LHCN-M2 (cell line): ENCODE measurements at regions not wholly inside any gene's neighbourhood (a gene's known extent, or its start where the extent isn't known, plus 50 kb on each side); places are given as distances from the start of the nearest gene placed in this dataset.
"Not testable (repeated sequence)": the region's sequence is repeated elsewhere in the genome, so short reads cannot be mapped to it uniquely, and the experiment has no call there.

Source experiments
- DNase-seq: peaks from one replicate; pipeline ENCODE4 v3.0.0-alpha.2; 2012; ENCODE audit warnings: low read depth

DNA sequence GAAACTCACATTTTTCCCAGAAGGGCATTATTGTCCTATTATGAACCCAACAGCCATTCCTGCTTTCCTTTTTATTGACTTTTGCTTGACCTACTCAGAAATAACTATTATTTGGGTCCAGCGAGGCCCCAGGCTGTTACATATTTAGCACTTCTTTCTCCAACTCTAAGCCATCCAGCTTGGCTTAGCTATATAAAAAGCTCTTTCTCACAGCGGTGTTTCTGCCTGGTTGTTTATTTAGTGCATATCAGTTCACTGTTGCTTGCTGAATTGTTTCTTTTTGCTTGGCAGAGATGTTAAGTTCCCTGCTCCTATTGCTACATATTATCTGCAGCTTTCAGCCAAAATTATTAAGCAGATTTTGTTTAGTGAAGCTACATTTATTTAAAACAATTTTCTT lies 1156.8 kb upstream of the SEMA6A start:
- DNase-seq: no peak

DNA sequence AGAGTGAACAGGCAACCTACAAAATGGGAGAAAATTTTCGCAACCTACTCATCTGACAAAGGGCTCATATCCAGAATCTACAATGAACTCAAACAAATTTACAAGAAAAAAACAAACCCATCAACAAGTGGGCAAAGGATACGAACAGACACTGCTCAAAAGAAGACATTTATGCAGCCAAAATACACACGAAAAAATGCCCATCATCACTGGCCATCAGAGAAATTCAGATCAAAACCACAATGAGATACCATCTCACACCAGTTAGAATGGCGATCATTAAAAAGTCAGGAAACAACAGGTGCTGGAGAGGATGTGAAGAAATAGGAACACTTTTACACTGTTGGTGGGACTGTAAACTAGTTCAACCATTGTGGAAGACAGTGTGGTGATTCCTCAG lies 1146.2 kb upstream of the SEMA6A start:
- not testable (repeated sequence) for DNase-seq

DNA sequence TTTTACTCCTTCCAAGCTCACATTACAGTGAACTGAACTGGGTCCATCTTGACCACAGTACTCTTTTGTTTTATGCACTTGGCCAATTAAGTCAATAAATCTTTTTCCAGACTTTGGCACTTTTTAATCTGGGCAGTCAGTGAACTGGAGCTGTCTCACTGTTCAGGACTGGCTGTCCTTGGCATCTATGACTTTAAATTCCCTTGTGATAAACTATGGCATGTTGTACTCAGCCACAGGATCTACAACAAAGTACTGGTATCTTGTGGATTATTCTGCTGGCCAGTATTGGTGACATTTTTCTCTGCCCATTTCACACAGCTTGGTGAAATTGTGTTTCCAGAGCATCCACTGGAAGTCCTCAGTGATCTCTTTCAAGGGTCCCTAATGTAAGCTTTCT lies 1144.8 kb upstream of the SEMA6A start:
- no peak for DNase-seq

DNA sequence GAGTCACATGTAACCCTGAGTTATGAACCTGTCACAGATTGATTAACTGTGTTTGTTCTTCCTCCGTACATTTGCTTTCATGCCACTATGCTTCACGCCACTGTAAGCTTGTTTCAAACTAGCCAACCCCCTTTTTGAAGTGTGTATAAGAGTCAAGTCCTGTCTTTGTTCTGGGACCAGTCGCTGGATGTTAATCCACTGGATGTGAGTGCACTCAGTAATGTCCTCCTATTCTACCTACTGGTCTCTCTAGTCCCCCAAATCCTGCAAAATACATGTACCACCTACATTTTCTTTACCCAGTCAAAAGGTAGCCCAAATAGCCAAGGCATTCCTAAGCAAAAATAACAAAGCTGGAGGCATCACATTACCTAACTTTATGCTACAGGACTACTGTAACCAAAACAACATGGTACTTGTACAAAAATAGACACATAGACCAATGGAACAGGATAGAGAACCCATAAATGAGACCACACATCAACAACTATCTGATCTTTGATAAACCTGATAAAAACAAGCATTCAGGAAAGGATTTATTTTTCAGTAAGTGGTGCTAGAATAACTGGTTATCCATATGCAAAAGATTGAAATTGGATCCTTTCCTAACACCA lies 1139.1 kb upstream of the SEMA6A start:
- peak; percentile 17 for DNase-seq

DNA sequence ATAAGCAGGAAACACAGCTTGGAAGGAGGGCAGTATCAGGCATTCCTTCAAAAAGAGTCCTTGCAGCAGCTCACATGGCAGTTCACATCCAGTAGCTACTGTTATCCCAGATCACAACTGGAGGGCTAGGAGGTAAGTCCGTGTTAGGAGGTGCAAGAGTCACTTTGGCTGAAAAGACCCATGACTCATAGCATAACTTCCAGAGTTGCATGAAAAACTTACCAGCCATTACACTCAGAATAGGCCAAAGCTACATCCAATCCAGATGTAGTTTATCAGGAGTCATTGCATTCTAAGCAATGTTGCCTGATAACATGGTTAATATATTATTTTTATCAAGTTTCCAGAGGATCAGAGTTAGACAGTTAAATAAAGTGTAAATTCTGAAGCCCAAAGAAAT lies 1126.4 kb upstream of the SEMA6A start:
- peak; percentile 25 for DNase-seq

DNA sequence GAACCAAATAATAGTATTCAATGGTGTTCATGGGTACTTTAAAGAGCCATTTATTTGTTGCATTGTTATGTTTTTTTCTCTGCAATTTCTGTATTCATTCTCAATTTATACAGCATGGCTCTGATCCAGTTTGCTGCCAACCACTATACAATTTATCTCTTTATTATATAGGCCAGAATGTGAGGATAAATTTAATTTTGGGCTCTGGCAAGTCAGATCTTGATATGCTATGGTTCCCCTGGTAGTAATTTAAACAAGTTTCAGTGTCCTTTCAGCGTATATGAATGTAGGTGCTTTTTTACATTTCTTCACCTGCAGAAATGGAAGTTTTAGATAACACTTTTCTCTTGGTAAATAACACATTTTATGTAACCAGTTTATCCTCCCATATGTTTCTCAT lies 1118.0 kb upstream of the SEMA6A start:
- DNase-seq: no peak

DNA sequence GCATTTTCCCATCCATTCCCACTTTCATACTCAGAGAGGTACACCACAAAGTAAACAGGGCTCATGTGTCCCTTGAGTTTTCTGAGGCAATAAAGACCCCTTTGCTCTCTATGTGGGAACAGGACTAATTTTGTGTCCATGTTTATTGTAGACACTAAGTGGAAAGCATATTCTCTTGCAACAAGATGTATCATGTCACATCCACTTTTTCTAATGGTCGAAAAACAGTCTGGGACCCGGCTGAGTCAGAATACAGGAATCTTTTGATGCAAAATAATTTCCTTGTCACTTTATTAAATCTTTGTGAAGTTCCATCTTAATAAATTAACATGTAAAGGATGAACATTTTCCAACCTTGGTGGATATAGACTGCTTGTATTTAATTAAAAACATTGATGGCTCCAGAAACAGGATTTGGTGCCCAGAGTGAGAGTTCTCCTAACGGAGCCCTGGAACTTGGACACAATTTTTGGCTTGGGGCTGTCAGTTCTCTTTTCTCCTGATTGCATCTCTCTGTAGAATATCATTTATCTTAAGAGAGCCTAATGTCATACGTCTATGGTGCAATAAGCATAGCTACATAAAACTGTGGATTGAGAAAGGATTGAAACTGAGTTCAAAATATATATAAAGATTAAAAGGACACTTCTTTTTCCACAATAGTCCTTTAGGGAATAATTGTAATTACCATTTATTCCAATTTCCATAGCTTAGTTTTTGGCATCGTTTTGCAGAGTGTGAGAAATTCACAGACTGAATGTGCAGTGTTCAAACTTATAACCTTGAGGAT lies 1116.7 kb upstream of the SEMA6A start:
- peak; percentile 31 for DNase-seq

DNA sequence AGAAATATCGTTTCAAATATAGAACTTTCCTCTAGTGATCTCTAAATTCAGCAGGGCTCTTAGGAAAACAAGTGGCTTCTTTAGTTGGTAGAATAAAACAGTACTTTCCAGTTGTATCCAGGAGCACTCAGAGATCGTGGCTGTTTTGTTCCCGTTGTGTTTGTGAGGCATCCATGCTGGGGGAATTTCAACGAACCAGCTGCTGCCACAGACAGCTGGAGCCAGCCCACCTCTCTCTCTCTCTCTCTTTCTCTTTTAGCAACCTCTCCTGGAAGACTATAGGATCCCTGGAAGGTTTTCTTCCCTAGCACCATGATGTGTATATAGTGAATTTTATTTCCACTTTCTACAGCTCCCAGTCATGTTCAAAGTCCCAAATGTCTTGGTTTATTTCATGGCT lies 1116.0 kb upstream of the SEMA6A start:
- peak; percentile 51 for DNase-seq

DNA sequence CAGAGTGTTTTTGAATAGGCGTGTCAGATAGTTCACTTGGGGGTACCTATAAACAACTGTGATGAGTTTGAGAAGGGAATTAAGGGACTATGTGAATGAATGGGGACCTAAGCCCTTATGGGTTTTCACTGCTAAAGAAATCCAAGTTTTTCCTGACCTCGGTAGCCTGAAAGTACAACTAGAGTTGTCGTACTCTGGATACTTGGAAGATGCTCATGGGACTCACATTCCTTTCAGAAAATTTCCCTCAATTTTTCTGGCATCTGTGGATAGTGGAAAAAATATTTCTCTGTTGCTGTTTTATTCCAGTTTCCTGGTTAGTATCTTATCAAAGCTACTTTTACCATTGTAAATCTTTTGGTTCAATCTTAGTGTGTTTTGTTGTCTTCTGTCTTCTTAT lies 1112.3 kb upstream of the SEMA6A start:
- DNase-seq: no peak

DNA sequence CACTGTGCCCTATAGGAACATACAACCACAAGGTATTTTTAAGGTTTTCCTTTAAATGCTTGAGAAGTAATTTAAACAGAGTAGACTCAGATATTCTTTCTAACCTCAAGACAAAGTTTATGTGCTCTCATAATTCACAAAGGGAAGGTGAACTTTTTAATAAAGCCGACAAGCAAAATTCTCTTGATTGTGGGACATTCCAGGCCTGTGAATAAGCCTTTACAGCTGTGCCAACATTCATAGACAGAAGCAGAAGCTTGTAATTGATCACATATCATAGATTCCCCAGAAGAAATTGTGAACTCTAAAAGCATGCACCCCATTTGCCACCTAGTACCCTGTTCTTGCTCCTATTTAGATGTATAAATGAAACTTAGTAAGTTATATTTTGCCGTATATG lies 1107.8 kb upstream of the SEMA6A start:
- peak; percentile 76 for DNase-seq

DNA sequence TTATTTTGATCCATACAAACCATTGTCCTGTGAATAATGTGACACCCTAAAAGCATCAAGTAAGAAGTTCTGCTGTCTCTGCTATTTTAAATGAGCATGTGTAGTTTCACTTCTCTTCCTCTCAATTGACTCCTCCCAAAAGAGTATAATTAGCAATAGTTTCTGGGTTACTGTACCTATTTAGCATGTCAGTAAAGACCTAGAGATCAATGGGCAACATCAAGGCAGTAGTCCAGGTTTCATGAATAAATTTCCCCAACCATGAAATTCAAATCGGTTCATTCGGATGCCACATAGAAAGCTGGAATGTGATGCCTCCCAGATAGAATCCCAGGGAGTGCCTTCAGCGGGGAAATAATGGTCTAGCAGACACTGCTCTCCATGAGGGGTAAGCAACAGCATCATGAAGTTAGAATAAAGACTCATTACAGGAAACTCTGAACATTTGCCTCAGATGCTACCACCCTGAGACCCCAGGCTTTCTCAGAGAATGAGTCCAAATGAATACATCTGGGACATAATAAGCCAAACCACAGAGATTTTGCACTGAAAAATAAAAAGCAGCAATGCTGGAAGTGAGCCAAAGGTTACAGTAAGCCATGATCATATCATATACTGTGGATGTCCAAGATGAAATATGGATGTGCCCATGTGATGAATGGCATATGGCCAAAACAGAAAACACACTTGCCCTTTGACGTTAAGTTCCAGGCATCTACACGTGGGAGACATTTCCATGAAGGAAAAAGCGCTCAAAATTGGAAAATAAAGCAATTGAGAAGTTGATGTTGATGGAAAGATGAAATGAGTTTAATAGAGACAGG lies 1107.0 kb upstream of the SEMA6A start:
- DNase-seq: peak; percentile 49

DNA sequence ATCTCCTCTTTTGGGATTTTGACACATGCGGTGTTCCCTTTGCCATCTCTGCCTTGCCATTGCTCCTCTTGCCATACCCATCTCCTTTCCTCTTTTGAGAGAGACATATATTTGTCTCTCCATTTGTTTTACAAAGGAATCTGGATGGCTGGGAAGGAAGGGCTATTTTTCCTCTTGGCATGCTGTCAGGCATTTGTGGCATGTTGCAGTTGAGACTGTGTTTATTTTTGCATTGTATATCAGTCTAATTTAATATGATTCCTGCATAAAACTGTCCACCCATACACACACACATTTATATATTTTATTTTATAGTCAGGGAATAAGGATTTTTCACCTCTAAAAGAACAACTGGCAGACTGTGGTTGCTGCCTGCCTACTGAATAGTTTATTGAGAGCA lies 1105.8 kb upstream of the SEMA6A start:
- peak; percentile 49 for DNase-seq

DNA sequence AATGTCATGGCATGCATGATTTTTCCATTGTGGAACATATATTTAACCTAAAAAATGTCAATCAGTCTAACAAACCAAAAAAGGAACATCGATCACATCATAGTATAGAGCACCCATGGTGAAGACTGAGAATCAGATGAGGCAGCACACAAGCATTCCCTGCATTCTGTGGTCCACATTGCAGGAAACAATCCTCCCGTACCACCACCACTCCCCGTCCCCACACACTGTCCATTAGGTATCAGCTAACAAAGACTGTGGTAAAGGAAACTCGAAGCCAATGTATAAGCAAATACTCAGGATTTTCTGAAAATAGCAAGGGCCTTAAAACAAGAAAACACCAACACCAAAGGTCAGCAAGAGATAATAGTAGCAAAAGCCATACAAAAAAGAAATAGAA lies 1104.4 kb upstream of the SEMA6A start:
- DNase-seq: no peak

DNA sequence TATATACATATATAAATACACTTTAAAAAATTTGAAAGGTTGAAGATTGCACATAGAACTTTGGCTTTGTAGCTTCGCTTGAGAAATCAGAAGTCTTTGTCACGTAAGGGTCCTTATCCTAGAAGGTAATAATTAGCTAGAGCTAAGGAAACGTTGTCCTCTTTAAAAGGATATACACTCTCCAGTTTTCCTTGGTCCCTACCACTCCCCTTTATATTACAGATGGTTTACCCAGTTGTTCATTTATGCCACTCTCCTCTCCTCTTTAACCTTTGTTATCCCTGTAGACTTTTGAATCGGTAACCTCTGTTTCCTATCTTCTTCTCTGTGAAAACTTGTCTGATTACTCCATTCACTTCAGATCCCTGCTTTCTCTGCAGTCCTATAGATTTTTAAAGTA lies 1101.0 kb upstream of the SEMA6A start:
- no peak for DNase-seq

DNA sequence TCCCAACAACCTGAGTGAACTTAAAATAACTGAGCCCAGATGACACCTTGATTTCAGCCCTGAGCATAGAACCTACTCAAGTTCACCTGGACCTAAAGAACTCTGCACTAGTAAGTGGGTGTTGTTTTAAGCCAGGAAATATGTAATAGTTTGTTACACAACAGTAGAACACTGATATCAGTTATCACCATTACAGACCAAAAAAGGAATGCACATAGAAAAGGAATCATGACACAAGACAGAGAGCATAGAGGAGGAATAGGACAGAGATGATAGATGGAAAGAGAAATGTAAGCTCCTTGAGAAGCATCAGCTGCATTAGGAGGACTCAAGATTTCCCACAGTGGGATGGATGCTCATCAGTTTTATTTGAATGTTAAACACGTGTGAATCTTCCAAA lies 1096.9 kb upstream of the SEMA6A start:
- DNase-seq: no peak

DNA sequence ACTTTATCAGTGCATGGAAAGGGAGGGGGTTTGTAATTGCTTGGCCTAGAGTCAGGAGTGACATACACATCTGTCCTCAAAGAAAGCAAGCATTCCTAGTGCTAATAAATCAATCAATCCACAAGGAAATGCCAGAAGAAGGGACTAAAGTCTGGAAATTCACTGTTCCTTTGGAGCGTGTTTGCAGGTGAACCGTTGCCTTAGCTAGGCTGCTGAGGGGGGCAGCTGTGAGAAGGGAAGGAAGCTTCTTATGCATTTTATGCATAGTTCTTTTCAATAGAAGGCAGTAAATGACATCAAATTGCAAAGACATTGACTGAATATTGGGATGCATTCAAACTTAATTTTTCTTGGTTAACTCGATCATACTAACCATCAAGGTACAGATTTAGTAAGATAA lies 1092.5 kb upstream of the SEMA6A start:
- DNase-seq: no peak

DNA sequence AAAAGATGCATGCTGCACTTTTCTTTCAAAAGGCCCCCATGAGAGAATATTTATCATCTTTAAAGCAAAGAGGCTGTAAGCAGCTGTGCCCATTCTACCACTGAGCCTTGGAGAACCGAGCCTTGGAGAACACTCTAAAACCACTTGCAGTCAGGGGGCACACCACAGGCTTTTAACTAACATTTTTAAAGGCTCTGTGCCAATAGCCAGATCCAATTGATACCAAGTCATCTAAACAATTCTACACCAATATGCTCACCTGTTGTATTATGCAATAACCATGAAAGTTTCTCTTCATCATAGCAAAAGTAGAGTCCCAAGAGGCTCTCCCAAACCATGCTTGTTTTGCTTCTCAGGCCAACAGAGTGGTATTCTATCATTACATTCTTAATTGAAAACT lies 1090.5 kb upstream of the SEMA6A start:
- DNase-seq: peak; percentile 85

DNA sequence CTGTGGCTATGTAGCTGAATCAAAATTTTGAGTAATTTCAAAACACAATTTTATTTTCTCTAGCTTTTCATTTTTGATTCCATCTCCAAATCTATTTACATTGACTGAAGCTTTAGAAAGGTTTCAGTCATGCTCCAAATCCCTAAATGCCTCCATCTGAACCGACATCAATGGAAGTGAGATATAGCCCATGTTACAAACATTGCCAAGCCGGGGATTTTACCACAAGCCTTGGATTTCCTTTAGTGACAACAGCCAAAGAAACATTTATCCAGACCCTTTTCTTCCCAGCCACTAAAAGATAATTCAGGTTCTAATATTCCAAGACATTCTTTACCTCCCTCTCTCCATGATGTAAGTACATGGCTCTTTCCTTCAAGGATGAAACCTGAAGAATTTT lies 1087.7 kb upstream of the SEMA6A start:
- DNase-seq: no peak

DNA sequence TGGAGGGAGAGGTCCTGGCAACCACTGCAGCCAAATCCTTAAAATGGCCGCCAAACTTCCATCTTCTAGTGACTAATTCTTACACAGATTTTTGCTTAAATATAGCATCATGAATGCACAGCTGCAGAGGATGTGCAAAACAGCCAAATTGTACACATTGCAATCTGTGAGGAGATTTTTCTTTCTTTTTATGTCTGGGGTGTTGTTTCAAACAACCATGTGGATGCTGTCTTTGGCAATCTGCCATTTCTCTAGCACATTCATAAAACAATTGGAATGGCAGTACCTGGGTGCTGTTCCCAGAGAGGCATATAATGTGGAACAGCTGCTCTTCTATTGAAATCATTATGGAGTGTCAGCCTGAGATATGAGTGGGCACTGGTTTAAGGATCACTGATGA lies 1082.9 kb upstream of the SEMA6A start:
- peak; percentile 91 for DNase-seq

DNA sequence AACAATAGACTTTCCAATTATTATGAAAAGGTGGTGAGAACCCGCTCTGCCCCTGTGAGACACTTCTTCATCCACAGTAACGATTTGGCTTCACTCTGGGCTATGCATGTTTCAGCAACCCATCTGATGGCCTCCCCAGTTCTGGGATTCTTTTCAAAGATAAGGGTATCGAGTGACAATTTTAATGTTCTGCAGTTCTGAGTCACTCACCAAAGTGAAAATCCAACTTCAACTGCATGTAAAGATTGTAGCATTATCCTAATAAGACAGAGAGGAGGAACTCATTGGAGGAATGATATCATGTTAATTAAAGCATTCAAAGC lies 1078.3 kb upstream of the SEMA6A start:
- peak; percentile 85 for DNase-seq

DNA sequence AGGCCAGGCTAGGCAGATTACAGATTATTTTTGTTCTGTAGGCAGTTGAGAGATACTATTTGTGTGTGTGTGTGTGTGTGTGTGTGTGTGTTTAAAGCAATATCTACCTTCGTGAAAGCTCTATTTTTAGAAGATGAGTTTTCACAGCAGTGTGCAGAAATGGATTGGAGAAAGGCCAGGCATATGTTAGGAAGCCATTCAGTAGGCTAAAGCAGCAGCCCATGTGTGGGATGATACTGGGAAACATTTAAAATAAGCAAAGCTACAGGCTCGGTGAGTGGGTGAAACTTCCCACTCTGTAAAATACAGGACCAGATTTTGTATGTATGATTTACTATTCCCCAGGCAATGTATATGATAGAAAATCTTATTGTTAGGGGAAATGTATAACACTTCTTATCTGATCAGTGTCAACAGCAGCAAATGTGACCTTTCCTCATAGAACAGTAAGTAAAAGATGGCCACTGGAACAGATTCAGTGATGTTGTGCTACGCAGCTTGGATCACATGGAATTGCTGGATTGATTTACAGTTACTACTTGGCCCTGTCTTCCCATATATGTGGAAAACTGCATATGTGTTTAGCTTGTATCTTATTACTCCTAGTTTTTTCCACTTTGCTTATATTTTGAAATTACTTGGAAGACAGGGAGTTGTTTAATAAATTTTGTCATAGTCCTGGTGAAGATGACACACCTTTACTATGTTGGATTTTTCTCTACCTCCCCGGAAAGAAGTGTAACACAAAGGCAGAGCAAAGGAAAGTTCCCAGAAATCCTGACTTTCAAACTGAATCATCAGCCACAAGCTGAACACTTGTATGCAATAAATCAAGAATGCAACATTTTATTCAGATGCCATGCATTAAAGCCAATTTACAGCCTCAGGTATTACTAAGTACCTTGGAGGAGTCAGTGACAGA lies 1077.7 kb upstream of the SEMA6A start:
- DNase-seq: peak; percentile 90

DNA sequence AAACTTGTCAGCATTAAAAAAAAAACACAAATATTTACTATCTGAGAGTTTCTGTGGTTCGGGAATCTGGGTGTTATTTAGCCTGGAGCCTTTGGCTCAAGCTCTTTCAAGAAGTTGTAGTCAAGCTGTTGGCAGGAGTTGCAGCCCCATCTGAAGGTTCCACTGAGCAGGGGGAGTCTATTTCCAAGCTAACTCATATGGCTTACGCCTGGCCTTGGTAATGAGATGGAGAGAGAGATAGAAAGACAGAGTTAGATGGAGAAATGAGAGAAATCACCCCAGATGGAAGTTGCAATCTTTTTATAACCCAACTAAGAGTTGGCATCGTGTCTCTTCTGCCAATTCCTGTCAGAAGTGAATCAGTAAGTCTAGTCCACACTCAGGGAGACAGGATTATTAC lies 1075.2 kb upstream of the SEMA6A start:
- DNase-seq: no peak
